Muscle layer of duodenum (tissue), 2 donors: ENCODE measurements at regions not wholly inside any gene's neighbourhood (a gene's known extent, or its start where the extent isn't known, plus 50 kb on each side); places are given as distances from the start of the nearest gene placed in this dataset.
"Not testable (repeated sequence)": the region's sequence is repeated elsewhere in the genome, so short reads cannot be mapped to it uniquely, and the experiment has no call there.

Experiments used
- H3K27ac ChIP-seq: one replicate; pipeline ENCODE4 v1.7.0; 2013; ENCODE audit warnings: mild to moderate bottlenecking, low read length
- H3K27me3 ChIP-seq: one replicate; pipeline ENCODE4 v1.7.0; 2013; ENCODE audit warnings: low read depth, mild to moderate bottlenecking, control low read depth, low read length
- H3K36me3 ChIP-seq, 2 donors: one replicate each; pipeline ENCODE4 v1.7.0; 2013; ENCODE audit warnings: low read length in 2 of 2, control low read depth in 1 of 2, mild to moderate bottlenecking in 1 of 2; ENCODE audit not compliant: insufficient read depth in 2 of 2, control insufficient read depth in 1 of 2
- H3K4me1 ChIP-seq, 2 donors: one replicate each; pipeline ENCODE4 v1.7.0; 2013; ENCODE audit warnings: low read length in 2 of 2, mild to moderate bottlenecking in 2 of 2, control low read depth in 1 of 2, moderate library complexity in 1 of 2; ENCODE audit not compliant: insufficient read depth in 2 of 2, control insufficient read depth in 1 of 2
- H3K4me3 ChIP-seq, 2 donors: one replicate each; pipeline ENCODE4 v1.7.0; 2013; ENCODE audit warnings: low read length in 2 of 2, low read depth in 1 of 2, mild to moderate bottlenecking in 1 of 2
- H3K9me3 ChIP-seq, 2 donors: one replicate each; pipeline ENCODE4 v1.7.0; 2013; ENCODE audit warnings: low read length in 2 of 2, control low read depth in 1 of 2, mild to moderate bottlenecking in 1 of 2; ENCODE audit not compliant: control insufficient read depth in 1 of 2
- donor health status: healthy.

DNA sequence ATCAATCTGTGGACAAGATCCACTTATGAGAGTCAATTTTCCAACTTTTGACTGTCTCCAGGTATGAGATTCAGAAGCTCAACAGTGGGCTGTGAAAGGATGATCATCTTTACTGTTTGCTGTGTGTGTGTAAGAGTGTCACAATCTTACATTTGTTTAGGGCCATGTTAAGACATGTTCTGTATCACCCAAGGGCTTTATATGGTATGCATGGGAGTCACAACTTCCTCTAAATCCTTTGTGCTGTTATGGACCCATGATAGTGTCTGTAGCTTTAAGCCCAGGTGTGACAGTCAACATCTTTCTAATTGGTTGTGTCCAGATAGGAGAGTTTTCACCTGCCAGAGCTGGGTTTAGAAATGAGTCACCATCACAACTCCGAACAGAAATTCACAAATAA is 70.2 kb downstream of the ZNF726 start:
- H3K36me3 ChIP-seq, H3K9me3 ChIP-seq, H3K27ac ChIP-seq, H3K4me3 ChIP-seq, H3K27me3 ChIP-seq, H3K4me1 ChIP-seq: not testable (repeated sequence)

GRCh38 chr19:23986623-23987022 is 71.9 kb downstream of the ZNF726 start:
- H3K4me1 ChIP-seq, result no peaks in the 10 kb centered on the region
- no peaks in the 10 kb centered on the region for H3K36me3 ChIP-seq
- no peaks in the 10 kb centered on the region for H3K27me3 ChIP-seq
- no peak overlapping the region for H3K27ac ChIP-seq
- H3K9me3 ChIP-seq, result no peaks in the 10 kb centered on the region
- H3K4me3 ChIP-seq, result no peak overlapping the region

DNA sequence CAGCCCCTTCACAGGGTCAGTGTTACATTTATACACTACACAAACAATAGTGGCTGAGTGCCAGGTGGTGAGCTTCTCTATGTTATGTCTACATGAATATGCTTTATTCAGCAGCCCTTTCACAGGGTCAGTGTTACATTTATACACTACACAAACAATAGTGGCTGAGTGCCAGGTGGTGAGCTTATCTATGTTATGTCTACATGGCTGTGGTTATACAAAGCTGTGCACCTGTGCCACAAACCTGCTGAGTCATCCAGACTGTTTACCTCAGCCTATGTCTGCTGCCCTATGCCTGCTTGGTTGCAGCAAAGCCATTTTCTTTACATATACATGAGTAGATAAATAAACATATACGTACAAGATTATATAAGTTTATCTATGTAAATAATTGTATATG is 76.5 kb downstream of the ZNF726 start:
- H3K4me3 ChIP-seq, result no peak overlapping the region
- H3K4me1 ChIP-seq, result no peaks in the 10 kb centered on the region
- no peaks in the 10 kb centered on the region for H3K9me3 ChIP-seq
- H3K27me3 ChIP-seq, result no peaks in the 10 kb centered on the region
- H3K27ac ChIP-seq, result no peak overlapping the region
- H3K36me3 ChIP-seq, result no peaks in the 10 kb centered on the region

DNA sequence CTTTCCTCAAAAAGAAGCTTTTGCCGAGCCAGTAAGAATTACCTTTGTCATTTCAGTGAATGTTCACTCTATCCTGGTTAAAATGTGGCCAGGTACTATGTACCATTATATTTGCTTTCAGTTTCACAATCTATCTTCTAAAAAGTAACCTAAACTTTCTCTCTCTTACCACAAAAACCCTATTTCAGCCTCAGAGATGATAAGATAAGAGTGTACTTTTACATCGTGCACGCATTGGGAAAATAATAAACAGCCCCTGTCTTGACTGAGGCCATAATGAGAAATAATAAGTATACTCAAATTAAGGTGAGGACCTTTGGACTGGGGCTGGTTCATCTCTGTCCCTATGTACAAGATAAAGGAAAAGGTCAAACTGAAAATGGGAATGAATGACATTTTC is 77.7 kb downstream of the ZNF726 start:
- Histone ChIP-seq H3K4me3 (no peak overlapping the region), H3K27me3 (no peaks in the 10 kb centered on the region), H3K4me1 (no peaks in the 10 kb centered on the region), H3K9me3 (peaks cover 1 to 9% of the 10 kb centered on the region in 2 donors), H3K36me3 (no peaks in the 10 kb centered on the region), H3K27ac (no peak overlapping the region)

DNA sequence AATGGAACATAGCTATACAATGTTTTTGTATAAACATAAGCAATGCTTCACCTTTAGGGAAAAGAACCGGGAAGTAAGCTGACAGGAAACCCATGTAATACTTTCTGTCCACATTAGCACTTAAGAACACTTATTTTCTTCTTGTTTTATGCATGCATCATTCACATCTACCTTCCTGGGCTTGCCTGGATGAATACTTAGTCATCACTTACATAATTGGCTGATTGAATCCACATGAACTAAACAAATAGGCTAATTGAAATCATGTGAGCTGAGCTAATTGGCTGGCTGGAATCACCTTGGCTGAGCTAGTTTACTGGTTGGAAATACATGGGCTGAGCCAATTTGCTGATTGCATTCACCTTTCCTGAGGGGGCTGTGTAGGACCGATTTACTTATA is 78.8 kb downstream of the ZNF726 start:
- H3K36me3 ChIP-seq, result no peaks in the 10 kb centered on the region
- no peak overlapping the region for H3K27ac ChIP-seq
- H3K27me3 ChIP-seq, result no peaks in the 10 kb centered on the region
- no peaks in the 10 kb centered on the region for H3K4me1 ChIP-seq
- H3K4me3 ChIP-seq, result no peak overlapping the region
- peaks cover 11 to 16% of the 10 kb centered on the region in 2 donors for H3K9me3 ChIP-seq

GRCh38 chr19:23996549-23996948 is 81.9 kb downstream of the ZNF726 start:
- Histone ChIP-seq H3K36me3 (no peaks in the 10 kb centered on the region), H3K9me3 (peaks cover 12 to 20% of the 10 kb centered on the region in 2 donors), H3K27ac (no peak overlapping the region), H3K4me1 (no peaks in the 10 kb centered on the region), H3K27me3 (no peaks in the 10 kb centered on the region), H3K4me3 (no peak overlapping the region)

- H3K36me3 ChIP-seq, result no peaks in the 10 kb centered on the region
Measured at GRCh38 chr19:23998568-23998967, 83.9 kb downstream of the ZNF726 start.

GRCh38 chr19:23999821-24000610 is 85.3 kb downstream of the ZNF726 start:
- peaks cover 12 to 20% of the 10 kb centered on the region in 2 donors for H3K9me3 ChIP-seq

More at GRCh38 chr19:23998568-23998967, 83.9 kb downstream of the ZNF726 start:
- H3K4me3 ChIP-seq, result no peak overlapping the region
- no peaks in the 10 kb centered on the region for H3K27me3 ChIP-seq
- H3K27ac ChIP-seq, result no peak overlapping the region
- peaks cover 12 to 20% of the 10 kb centered on the region in 2 donors for H3K9me3 ChIP-seq
- H3K4me1 ChIP-seq, result no peaks in the 10 kb centered on the region

DNA sequence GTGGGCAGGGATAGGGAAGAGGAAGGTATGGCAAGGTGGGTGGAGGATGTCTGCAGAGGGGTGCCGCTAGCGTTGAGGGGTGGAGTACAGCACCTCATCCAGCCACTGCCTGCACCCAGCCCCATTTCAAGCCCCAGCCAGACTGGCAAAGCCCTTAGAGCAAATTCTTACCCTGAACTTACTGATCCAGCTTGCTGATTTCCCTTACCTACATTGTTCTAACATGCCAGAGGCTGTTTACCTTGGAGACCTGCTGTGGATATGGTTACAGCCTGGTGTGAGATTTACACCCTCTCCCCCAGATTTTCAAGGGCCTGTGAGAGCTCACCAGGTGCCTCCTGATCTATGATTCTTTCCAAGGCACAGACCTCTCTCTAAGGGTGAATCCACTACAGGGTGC is 86.0 kb downstream of the ZNF726 start:
- no peaks in the 10 kb centered on the region for H3K4me1 ChIP-seq
- H3K36me3 ChIP-seq, result no peaks in the 10 kb centered on the region
- H3K9me3 ChIP-seq, result peaks cover 12 to 20% of the 10 kb centered on the region in 2 donors
- no peak overlapping the region for H3K27ac ChIP-seq
- H3K4me3 ChIP-seq, result no peak overlapping the region
- no peaks in the 10 kb centered on the region for H3K27me3 ChIP-seq

More at GRCh38 chr19:23999821-24000610, 85.3 kb downstream of the ZNF726 start:
- H3K27me3 ChIP-seq, result no peaks in the 10 kb centered on the region
- no peak overlapping the region for H3K27ac ChIP-seq
- no peaks in the 10 kb centered on the region for H3K36me3 ChIP-seq
- H3K4me1 ChIP-seq, result no peaks in the 10 kb centered on the region
- no peak overlapping the region for H3K4me3 ChIP-seq

- Histone ChIP-seq H3K9me3 (peaks cover 10 to 11% of the 10 kb centered on the region in 2 donors), H3K36me3 (no peaks in the 10 kb centered on the region), H3K4me1 (no peaks in the 10 kb centered on the region)
Measured at GRCh38 chr19:24002256-24002945, 84.6 kb upstream of the ZNF254 start.

GRCh38 chr19:24003537-24003936 is 83.5 kb upstream of the ZNF254 start:
- no peak overlapping the region for H3K27ac ChIP-seq
- no peaks in the 10 kb centered on the region for H3K27me3 ChIP-seq
- H3K36me3 ChIP-seq, result no peaks in the 10 kb centered on the region
- H3K9me3 ChIP-seq, result peaks cover 0 to 3% of the 10 kb centered on the region in 2 donors
- H3K4me3 ChIP-seq, result no peak overlapping the region
- H3K4me1 ChIP-seq, result no peaks in the 10 kb centered on the region

More at GRCh38 chr19:24002256-24002945, 84.6 kb upstream of the ZNF254 start:
- no peak overlapping the region for H3K27ac ChIP-seq
- H3K4me3 ChIP-seq, result no peak overlapping the region
- H3K27me3 ChIP-seq, result no peaks in the 10 kb centered on the region
